G401 (cell line): ENCODE measurements at regions not wholly inside any gene's neighbourhood (a gene's known extent, or its start where the extent isn't known, plus 50 kb on each side); places are given as distances from the start of the nearest gene placed in this dataset.
"Not testable (repeated sequence)": the region's sequence is repeated elsewhere in the genome, so short reads cannot be mapped to it uniquely, and the experiment has no call there.

Experiments used
- DNase-seq: peaks from one replicate; pipeline ENCODE4 v3.0.0-alpha.2; 2015; ENCODE audit warnings: low spot score
- in situ Hi-C: cut with HindIII; loops from 2 replicates; pipeline ENCODE4 v1.10.0; 2016; ENCODE audit warnings: low sequenced_read_pairs, mixed read lengths

DNA sequence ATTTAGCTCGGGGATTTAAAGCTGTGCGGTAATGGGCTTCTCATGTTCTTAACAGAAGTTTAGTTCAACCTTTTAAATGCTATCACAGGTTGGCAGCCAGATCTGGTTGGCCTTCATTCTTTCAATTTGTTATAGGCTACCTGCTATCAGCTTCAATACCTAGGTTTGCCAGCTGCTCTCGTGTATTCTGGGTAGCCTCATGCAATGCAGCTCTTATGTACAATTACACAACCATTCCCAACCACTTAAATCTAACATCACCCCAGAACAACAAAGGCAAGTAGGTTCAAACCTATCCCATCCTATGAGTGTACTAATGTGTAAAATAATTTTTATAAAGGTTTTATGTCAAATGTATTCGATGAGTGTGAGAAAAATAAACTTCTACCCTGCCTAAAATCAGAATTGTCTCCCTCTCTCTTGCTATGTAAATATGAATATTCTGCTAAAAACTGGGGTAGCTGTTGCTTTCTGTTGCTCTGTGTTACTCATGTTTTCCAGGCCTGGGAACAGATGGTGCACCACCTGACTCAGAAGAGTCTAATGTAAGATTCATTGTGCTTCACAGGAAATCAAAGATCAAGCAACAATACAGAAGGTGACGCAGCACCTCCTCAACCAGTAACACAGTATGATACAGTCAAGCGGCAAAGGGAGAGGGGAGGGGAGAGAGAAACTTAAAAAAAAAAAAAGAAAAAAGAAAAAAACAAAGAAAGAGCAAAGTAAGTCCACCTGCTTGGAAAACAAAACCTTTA is 188.6 kb downstream of the ETV1 start:
- in situ Hi-C loops: no loop called here
- peak; percentile 94 for DNase-seq

DNA sequence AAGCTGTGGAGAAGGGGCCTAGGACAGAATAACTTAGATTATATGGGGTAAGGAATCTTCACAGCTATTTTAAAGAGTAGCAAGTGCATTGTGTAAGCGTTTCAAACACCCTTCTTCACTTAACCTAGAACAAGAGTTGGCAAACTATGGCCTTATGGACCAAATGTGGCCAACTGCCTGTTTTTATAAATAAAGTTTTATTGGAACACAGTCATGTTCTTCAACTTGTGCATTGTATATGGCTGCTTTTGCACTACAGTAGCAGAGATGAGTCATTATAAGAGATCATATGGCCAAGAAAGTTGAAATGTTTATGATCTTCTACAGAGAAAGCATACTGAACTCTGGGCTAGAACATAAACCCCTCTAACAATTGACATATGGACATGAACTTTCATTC is 187.8 kb downstream of the ETV1 start:
- in situ Hi-C loops: no loop called here
- no peak for DNase-seq

- in situ Hi-C loops: no loop called here
- DNase-seq: peak; percentile 86
These were observed 186.8 kb downstream of the ETV1 start for GRCh38 chr7:13802651-13803050.

GRCh38 chr7:13803134-13803533 is 186.3 kb downstream of the ETV1 start:
- DNase-seq: no peak
- in situ Hi-C loops: no loop called here

DNA sequence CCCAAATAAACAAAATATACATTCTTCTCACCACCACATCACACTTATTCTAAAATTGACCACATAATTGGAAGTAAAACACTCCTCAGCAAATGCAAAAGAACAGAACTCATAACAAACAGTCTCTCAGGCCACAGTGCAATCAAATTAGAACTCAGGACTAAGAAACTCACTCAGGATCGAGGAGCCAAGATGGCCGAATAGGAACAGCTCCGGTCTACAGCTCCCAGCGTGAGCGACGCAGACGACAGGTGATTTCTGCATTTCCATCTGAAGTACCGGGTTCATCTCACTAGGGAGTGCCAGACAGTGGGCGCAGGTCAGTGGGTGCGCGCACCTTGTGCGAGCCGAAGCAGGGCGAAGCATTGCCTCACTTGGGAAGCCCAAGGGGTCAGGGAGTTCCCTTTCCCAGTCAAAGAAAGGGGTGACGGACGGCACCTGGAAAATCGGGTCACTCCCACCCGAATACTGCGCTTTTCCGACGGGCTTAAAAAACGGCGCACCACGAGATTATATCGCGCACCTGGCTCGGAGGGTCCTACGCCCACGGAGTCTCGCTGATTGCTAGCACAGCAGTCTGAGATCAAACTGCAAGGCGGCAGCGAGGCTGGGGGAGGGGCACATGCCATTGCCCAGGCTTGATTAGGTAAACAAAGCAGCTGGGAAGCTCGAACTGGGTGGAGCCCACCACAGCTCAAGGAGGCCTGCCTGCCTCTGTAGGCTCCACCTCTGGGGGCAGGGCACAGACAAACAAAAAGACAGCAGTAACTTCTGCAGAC is 183.2 kb downstream of the ETV1 start:
- DNase-seq, in situ Hi-C loops: not testable (repeated sequence)

DNA sequence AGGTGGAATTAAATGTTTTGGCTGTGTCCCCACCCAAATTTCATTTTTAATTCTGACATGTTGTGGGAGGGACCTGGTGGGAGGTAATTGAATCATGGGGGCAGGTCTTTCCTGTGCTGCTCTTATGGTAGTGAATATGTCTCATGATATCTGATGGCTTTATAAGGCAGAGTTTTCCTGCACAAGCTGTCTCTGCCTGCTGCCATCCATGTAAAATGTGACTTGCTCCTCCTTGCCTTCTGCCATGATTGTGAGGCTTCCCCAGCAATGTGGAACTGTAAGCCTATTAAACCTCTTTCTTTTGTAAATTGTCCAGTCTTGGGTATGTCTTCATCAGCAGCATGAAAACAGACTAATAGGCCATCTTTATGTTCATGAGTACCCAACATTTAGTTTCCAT is 172.2 kb downstream of the ETV1 start:
- DNase-seq, in situ Hi-C loops: not testable (repeated sequence)

DNA sequence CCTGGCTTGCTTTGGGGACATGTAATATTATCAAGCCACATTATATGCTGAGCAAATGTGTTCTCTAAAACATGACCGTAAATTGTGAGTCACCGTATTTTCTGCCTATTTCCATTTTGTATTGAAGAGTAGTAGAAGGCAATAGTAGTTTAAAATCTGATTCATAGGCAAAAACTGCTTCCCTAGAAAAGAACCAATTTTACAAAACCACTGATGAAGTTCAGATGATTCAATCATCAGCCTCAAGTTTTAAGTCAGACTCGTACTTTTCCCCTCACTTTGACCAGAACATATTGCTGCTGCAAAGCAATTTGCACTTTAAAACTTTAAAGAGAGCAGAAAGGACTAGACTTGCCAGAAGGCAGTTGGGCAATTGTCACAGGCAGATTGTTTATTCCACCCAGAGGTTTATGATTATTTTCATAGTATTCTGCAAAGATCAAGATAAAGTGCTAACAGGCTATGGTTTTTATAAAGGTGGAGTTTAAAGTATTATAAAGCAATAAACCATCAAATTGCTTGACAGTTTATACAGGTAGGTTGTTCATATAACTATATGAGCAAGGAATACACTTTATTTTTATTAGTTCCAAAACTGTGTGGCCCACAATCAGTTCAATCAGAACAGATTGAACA is 168.2 kb downstream of the ETV1 start:
- in situ Hi-C loops: no loop called here
- no peak for DNase-seq

- no peak for DNase-seq
- in situ Hi-C loops: no loop called here
These were observed 166.8 kb downstream of the ETV1 start for GRCh38 chr7:13822678-13823077.

- in situ Hi-C loops: no loop called here
These were observed 162.7 kb downstream of the ETV1 start for GRCh38 chr7:13826752-13827151.

GRCh38 chr7:13827716-13828115 is 161.8 kb downstream of the ETV1 start:
- in situ Hi-C loops: no loop called here
- DNase-seq: no peak

More at GRCh38 chr7:13826752-13827151, 162.7 kb downstream of the ETV1 start:
- DNase-seq: no peak

GRCh38 chr7:13829231-13829630 is 160.2 kb downstream of the ETV1 start:
- in situ Hi-C loops: no loop called here
- DNase-seq: no peak

DNA sequence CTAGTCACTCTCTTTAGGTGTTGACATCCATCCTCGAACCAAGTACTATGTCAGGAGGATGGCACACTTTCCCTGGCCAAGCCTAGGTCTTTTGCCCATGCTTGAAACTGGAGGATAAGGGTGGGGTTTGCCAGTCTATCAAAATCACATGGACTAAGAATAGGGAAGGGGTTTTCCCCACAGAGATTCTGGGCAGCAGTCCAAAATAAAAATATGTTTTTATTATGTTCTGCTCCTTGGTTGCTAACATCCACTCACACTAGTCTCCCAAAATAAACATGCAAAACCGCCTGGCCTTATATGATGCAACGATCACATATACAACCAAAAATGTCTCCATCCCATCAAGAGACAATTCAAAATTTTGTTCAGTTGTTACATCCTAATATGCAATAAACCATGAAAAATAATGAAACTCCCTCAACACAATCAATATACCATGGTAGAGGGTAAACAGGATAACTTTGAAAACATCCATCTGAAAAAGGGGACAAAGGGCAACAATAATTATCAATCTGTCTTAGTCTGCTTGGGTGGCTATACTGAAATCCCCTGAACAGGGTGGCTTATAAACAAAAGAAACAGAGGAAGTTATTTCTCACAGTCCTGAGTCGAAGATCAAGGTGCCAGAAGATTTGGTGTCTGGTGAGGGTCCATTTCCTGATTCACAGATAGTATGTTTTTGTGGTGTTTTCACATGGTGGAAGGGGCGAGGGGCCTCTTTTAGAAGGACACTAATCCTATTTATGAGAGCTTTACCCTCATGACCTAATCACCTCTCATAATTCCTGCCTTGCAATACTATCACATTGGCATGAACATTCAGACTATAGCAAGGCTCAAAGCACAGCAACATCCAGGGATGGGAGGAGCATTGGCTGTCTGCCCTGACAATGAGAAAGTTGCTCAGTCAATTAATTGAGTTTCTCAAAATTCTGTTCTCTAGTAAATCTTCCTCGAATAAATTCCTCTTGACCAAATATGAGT is 159.3 kb downstream of the ETV1 start:
- DNase-seq: no peak
- in situ Hi-C loops: no loop called here

- no peak for DNase-seq
- in situ Hi-C loops: no loop called here
These were observed 157.1 kb downstream of the ETV1 start for GRCh38 chr7:13832346-13832745.

DNA sequence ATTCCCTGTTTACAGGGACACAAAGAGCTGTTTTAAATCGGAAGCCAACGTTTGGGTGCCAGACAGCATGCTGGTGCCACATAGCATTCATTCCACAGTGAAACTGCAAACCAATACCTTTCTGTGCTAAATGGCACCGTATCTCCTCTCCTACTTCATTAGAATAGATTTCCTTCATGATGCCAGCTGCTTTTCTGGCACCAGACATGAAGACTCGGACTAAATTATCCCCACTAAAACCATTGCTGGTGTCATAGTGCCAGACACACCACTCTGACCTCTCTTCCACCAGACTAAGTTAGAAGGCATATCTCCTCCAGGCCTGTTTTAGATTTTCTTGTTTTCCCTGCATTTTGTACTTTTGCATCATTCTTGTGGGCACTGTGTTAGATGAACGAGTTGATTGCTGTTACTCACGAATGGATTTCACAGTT is 155.1 kb downstream of the ETV1 start:
- peak; percentile 66 for DNase-seq
- in situ Hi-C loops: no loop called here

- in situ Hi-C loops: no loop called here
- no peak for DNase-seq
These were observed 154.0 kb downstream of the ETV1 start for GRCh38 chr7:13835442-13835841.

GRCh38 chr7:13839063-13839462 is 150.4 kb downstream of the ETV1 start:
- no peak for DNase-seq
- in situ Hi-C loops: no loop called here
